Colonic mucosa (tissue), 4 donors: ENCODE measurements at regions not wholly inside any gene's neighbourhood (a gene's known extent, or its start where the extent isn't known, plus 50 kb on each side); places are given as distances from the start of the nearest gene placed in this dataset.

Source experiments
- DNase-seq: peaks from one replicate; pipeline ENCODE4 v3.0.0-alpha.2; 2020
- H3K27ac ChIP-seq: fragments of 200-600 bp; one replicate; pipeline ENCODE4 v1.8.0; 2021
- H3K27me3 ChIP-seq: fragments of 200-600 bp; one replicate; pipeline ENCODE4 v1.8.0; 2021
- H3K36me3 ChIP-seq: fragments of 200-600 bp; one replicate; pipeline ENCODE4 v1.8.0; 2021
- H3K4me1 ChIP-seq: fragments of 200-600 bp; one replicate; pipeline ENCODE4 v1.8.0; 2021; ENCODE audit warnings: mild to moderate bottlenecking
- H3K4me3 ChIP-seq: fragments of 200-600 bp; one replicate; pipeline ENCODE4 v1.8.0; 2021
- H3K9ac ChIP-seq, 2 donors: one replicate each; pipeline ENCODE4 v1.7.0; 2013; ENCODE audit warnings: control low read depth in 2 of 2, low read depth in 2 of 2, low read length in 2 of 2
- H3K9me3 ChIP-seq: fragments of 200-600 bp; one replicate; pipeline ENCODE4 v1.8.0; 2021
- intact Hi-C: fragments of 100-400 bp; cut with DNase I; formaldehyde crosslinking; loops from one replicate; pipeline ENCODE4 v1.14.1; 2022
- TF ChIP-seq, protein P1 (sequence below): fragments of 200-600 bp; IDR thresholded peaks from one replicate; pipeline ENCODE4 v1.8.0; 2022; ENCODE audit warnings: antibody characterized with exemption, mild to moderate bottlenecking
- donor health status: healthy.
- donor health status: DM: no; HTN: no; CAD: no.
- donor health status: DM: no; HTN: no; CAD: no.

DNA sequence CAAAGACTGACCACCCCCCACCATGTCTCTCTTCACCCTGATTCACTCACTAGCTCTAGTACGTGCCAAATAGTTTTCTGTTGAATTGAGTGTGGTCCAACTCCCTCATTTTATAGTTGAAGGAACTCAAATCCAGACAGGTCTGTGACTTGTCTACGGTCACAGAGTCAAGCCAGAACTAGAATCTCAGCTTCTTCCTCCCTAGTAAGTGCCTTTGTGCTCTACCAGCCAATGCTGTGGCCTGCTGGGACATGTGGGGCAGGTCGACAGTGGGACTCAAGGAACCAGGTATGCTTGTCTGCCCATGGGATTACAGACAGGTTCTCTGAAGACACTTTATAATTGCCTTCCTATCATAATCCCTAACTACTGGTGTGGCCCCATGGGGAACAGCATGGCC is 108.6 kb upstream of the CPEB2 start:
- no peak overlapping the region for H3K9ac ChIP-seq
- TF ChIP-seq, protein P1, sequence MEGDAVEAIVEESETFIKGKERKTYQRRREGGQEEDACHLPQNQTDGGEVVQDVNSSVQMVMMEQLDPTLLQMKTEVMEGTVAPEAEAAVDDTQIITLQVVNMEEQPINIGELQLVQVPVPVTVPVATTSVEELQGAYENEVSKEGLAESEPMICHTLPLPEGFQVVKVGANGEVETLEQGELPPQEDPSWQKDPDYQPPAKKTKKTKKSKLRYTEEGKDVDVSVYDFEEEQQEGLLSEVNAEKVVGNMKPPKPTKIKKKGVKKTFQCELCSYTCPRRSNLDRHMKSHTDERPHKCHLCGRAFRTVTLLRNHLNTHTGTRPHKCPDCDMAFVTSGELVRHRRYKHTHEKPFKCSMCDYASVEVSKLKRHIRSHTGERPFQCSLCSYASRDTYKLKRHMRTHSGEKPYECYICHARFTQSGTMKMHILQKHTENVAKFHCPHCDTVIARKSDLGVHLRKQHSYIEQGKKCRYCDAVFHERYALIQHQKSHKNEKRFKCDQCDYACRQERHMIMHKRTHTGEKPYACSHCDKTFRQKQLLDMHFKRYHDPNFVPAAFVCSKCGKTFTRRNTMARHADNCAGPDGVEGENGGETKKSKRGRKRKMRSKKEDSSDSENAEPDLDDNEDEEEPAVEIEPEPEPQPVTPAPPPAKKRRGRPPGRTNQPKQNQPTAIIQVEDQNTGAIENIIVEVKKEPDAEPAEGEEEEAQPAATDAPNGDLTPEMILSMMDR, result no peak
- no peak overlapping the region for H3K4me3 ChIP-seq
- DNase-seq, result no peak
- intact Hi-C loops, result no loop called here
- H3K27me3 ChIP-seq, result no peaks in the 10 kb centered on the region
- H3K9me3 ChIP-seq, result no peaks in the 10 kb centered on the region
- no peaks in the 10 kb centered on the region for H3K36me3 ChIP-seq
- H3K4me1 ChIP-seq, result no peaks in the 10 kb centered on the region
- no peak overlapping the region for H3K27ac ChIP-seq

DNA sequence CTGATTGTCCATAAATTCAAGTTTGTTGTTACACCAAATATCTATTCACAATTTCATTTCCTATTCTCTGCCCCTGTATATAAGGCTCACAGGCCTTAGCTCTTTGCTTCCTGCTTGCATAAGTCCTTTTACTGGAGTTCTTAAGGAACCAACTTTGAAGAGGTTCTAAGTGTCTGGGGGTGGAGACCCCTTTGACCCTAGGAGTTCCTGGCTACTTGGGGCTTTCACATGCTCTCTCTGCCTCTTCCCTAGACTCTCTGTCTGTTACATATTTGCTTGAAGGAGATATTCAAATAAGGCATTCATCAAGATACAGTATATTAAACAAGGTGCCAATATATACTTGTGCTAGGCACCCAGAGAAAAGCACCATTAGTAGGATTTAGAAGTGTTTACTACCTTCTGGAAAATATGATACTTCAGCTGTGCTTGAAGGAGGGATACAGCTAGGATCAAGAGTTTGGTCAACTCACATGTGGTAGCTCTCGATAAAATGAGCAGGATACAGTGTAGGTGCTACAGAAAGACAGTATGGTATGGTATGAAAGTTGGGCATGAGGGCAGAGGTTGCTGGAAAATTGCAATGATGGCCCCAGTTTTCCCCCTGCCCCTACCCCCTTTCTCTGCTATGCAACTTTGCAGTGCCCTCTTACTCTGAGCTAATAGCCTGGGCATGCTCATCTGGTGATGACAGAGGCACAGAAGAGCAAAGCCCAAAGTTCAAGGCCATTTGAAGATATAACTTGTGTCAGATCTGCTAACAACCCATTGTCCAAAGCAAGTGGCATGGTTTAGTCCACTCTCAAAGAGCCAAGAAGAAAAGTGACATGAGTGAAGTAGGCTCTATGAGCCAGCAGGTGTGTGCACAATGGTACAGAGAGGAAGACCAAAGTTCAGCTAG is 107.6 kb upstream of the CPEB2 start:
- H3K9ac ChIP-seq, result no peak overlapping the region
- no peak overlapping the region for H3K4me3 ChIP-seq
- intact Hi-C loops, result no loop called here
- no peaks in the 10 kb centered on the region for H3K4me1 ChIP-seq
- H3K9me3 ChIP-seq, result no peaks in the 10 kb centered on the region
- DNase-seq, result no peak
- no peaks in the 10 kb centered on the region for H3K27me3 ChIP-seq
- TF ChIP-seq, protein P1, result no peak
- H3K36me3 ChIP-seq, result no peaks in the 10 kb centered on the region
- no peak overlapping the region for H3K27ac ChIP-seq

DNA sequence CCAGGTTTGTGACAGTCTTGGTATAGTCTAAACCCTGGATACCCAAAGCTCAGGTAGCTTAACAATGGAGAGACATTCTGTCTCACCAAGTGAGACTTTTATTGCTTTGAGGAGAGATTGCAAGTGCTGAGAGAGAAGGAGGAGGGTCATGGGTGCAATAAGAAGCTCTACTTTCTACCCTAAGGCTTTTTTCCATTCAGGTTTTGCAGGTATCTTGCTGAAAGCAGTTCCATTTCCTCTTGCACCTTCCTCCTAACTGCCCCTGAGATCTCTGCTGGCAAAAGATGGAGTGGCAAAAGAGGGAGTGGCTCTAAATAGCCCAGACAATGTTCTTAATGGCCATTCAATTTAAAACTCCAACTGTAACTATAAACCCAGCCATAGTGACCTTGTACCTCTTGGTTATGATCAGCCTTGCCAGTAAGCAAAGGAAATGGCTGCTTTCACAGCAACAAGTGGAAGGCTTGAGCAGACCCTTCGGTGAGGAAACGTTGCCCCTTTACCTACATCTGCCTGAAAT is 105.6 kb upstream of the CPEB2 start:
- no peak overlapping the region for H3K27ac ChIP-seq
- H3K36me3 ChIP-seq, result no peaks in the 10 kb centered on the region
- no peaks in the 10 kb centered on the region for H3K27me3 ChIP-seq
- H3K4me3 ChIP-seq, result no peak overlapping the region
- no peak for DNase-seq
- intact Hi-C loops, result no loop called here
- no peaks in the 10 kb centered on the region for H3K4me1 ChIP-seq
- no peaks in the 10 kb centered on the region for H3K9me3 ChIP-seq
- TF ChIP-seq, protein P1, result no peak
- H3K9ac ChIP-seq, result no peak overlapping the region

DNA sequence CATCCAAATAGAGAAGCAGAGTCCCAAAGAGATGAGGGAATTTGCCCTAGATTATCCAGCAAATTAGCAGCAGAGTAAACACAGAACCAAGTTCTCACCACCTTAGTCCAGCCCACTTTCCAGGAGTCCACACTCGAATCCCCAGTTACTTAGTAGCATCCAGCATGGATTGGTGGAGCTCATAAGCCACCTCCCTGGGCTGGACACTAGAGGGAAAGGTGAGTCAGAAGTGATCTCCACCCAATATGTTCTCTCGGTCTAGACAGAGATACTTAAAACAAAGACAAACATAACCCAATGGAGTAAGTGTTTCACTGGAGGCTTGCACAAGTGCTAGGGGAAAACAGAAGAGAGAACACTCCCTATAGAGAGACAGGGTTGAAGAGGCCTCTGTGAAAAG is 105.1 kb upstream of the CPEB2 start:
- Histone ChIP-seq H3K27ac (no peak overlapping the region), H3K9ac (no peak overlapping the region), H3K4me3 (no peak overlapping the region), H3K9me3 (no peaks in the 10 kb centered on the region), H3K27me3 (no peaks in the 10 kb centered on the region), H3K4me1 (no peaks in the 10 kb centered on the region), H3K36me3 (no peaks in the 10 kb centered on the region)
- DNase-seq, result no peak
- intact Hi-C loops, result no loop called here
- TF ChIP-seq, protein P1, result no peak

DNA sequence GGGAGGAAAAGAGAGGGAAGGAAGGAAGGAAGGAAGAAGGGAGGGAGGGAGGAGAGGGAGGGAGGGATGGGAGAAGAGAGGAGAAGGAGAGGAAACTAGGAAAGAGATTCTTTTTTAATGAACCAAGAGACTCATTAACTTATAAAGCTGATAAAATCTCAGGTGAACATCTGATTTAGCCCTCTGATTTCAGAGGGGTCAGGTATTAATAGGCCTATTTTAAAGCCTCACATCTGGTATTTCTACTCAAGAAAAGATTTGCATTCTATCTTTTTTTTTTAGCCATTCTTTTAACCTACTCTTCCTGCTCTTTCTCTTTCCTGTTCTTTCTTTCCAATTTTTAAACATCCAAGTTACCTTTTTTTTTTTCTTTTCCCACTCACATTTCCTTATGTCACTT is 103.3 kb upstream of the CPEB2 start:
- TF ChIP-seq, protein P1, result no peak
- H3K9ac ChIP-seq, result no peak overlapping the region

More for the DNA sequence above, 103.3 kb upstream of the CPEB2 start:
- no peaks in the 10 kb centered on the region for H3K27me3 ChIP-seq
- intact Hi-C loops, result no loop called here
- H3K27ac ChIP-seq, result no peak overlapping the region
- DNase-seq, result no peak
- H3K9me3 ChIP-seq, result no peaks in the 10 kb centered on the region
- H3K4me1 ChIP-seq, result no peaks in the 10 kb centered on the region
- H3K4me3 ChIP-seq, result no peak overlapping the region
- H3K36me3 ChIP-seq, result no peaks in the 10 kb centered on the region
